ENCODE measurements at regions not wholly inside any gene's neighbourhood (a gene's known extent, or its start where the extent isn't known, plus 50 kb on each side); places are given as distances from the start of the nearest gene placed in this dataset.

DNA sequence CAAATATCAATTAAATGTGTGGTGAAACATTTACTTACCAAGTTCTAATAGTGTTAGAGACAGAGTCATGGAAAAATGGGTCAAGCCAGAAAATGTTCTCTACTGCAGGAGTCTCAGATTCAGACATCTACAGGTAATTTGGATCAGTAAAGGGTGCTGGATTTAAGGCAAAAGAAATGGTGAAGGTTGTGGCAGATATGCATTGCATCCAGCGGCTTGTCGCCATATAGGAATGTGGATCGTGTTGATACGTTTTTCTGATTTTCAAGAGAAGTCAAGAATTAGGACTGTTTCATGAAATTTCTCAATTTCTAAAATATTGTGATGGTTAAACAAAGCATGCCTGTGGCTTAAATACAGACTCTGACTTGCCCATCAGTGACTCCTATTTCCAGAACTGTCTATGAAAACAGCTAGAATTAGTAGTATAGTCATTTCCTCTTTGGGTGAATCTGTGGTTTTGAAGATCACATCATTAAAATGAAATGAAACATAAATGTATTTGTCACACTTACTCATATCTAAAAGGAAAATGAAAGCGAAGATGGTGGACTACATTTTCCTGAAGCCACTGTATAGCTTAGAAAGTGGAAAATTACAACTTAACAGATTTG, 110.1 kb upstream of the VEGFC start:
- no peak for DNase-seq

DNA sequence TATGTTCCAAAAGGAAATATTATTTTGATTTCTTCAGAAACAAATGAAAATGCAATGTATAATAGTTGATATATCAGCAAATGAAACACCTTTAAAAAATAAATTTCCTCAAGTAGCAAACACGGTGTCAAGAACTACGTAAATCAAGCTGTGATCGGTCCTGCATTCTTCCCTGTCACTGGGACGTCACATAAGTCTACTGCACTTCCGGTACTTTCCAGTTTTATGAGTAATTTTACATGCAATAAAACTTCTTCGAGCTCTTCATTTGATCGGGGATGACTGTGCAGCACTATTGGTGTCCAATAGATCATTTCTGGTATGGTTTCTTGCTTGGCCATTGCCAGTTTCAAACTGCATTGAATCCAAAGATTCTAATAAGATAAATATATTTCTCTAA, 114.0 kb upstream of the VEGFC start:
- DNase-seq, result no peak

DNA sequence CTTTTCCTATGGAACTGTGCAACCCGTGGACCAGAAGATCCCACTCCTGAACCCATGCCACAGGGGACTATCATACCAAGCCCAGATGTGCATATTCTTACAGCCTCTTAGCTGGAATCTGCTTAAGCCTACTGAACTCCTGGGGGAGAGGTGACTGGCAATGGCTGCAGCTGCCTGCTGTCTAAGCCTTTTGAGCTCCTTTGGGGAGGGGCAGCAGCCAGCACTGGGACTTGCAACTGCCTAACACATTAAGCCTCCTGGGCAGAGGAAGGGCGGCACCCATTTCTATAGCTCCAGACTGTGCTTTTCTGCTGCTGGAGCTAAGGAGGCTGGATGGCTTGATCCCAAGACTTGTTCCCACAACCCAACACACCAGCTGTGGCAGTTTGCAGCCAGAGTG, 117.9 kb upstream of the VEGFC start:
- DNase-seq, result no peak

DNA sequence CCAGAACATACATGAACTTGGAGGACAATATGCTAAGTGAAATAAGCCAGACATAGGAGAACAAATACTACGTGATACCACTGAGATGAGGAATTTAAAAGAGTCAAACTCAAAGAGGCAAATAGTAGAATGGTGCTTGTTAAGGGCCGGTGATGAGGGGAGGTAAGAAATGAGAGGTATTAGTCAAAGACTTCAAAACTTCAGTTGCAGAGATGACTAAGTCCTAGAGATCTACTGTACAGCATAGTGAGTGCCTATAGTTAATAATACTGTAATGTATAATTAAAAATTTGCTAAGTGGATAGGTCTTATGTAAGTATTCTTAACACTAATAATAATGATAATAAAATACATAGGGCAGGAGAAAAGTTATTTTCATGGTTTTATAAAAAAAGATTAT, 126.9 kb upstream of the VEGFC start:
- no peak for DNase-seq

DNA sequence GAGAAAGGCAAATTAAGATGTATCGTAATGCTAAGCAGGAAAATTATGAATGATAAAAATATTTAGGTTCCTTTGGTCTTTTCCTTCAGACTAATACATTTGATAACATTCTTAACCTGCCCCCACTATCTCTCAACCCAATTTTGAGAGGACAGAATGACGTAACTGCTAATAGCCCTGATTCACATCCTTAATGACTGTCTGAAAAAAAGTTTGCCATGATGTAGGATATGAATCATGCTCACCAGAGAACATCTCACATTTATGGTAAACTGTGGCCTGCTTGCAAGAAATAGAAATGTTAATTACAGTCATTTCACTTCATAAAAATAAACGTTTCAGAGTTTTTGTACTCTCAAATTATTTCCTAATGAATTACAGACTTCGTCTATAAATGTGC, 128.0 kb upstream of the VEGFC start:
- no peak for DNase-seq

DNA sequence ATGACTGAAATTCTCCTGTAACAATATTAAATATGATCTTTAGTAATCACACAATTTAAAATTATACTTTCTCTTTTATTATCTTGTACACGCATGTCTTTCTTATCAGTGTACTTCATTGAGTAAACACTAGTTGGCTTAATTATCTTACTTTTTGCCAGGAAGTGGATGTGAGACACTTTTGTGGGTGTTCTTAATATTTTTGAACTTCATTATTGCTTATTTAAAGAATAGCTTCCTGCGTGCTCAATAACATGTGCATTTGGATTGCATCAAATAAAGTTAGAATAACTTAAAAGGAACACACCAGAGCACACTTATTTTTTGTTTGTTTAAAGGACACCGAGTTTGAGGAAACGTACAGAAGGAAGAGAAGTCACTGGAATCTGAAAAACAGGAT, 128.5 kb upstream of the VEGFC start:
- DNase-seq, result no peak

DNA sequence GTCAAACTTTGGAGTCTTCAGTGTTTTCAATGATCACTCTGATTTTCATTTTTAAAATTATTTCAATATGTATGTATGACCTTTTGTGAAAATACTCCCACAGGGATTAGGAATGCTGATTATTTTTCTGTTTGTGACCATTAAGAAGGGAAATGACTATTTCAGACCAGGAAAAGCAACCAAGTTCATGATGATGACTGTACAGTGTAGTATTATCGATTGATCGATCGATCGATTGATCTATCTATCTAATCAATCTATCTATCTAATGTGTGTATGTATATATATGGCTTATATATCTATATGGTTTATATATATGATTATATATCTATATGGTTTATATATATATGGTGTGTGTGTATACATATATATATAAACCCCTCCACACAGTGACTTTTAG, 131.5 kb upstream of the VEGFC start:
- DNase-seq, result no peak

DNA sequence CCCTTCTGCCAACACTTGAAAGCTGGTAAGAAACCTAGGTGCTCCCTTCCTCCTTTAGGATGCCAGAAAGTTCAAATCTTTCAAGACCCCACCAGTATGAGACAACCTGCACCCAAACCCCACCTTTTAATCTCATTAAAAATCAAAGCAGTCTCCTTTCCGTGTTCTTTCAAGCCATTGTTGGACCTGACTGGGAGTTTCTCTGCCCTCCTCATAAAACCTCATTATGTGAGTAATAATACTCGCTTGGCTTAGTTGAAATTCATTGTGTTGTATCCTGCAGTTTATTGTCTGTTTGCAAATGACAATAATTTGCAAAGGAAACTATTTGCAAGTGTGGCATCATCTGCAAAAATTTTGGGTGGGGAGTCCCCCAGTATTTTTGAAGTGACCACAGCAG, 133.2 kb upstream of the VEGFC start:
- no peak for DNase-seq

DNA sequence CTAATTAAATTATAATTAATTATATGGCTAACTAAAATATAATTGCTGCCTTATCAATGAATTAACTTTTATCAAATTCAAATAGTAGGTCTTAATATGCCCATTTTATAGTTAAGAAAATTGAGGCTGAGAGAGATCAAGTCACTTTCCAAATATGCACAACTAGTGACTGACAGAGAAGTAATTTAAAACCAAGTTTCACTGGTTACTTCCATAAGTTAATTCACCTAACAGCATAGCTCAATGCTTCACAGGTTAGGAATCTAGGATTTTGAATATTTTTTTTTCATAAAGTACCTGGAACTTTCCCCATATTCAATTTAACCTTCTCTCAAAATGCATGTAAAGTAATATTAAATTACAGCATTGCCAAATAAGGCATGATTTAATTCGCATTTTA, 134.4 kb upstream of the VEGFC start:
- no peak for DNase-seq

DNA sequence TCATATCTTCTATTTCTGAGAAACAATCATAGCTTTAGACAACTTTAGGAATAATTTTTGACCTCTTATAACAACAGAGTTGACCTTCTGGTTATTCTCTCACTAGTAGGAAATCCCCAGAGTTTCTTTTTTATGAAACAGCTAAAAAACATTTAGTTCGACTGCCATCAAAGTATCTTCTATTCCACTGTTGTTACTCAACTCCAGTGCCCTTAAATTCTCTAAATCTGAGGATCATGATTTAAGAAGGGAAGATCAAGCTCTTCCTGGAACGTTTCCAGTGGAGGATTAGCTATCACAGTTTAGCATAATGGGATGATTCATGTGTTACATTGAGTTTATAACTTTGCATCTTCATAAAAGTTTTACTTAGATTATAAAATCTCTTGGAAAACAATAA, 134.9 kb upstream of the VEGFC start:
- no peak for DNase-seq

DNA sequence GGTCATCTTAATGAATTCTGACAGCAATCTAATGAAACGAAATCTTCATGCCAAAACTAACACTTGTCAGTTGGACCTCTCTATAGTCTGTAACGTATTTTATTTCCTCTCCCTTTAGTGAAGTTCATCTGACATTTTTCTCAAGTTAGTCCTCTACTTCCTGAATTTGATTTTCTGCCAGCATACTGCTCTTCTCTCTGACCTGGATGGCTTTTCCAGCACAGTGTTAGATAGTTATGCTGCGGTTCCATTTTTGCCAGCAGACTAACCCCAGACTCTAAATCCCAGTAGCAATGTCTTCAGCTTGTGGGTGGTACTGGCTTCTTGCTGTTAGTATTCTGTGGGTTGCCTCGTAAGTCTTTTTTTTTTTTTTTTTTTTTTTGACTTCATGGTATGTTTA, 146.7 kb upstream of the VEGFC start:
- DNase-seq, result no peak

DNA sequence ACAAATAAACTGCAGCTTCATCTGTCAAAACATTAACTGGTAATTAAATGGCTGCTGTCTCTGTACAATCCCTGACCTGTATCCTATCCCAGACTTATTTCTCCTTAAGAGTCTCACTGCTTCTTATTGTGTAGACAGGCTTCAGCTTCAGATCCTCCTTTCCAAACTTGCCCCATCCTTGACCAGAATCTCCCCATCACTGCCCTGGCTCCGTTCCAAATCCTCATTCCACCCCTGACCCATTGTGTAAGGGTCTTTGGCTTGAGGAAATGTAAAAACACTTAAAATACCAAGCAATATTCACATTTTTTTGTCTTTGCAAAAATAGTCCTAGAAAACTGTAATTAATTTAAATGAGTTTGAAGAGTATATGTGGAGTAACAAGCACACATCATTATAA, 152.6 kb upstream of the VEGFC start:
- no peak for DNase-seq

DNA sequence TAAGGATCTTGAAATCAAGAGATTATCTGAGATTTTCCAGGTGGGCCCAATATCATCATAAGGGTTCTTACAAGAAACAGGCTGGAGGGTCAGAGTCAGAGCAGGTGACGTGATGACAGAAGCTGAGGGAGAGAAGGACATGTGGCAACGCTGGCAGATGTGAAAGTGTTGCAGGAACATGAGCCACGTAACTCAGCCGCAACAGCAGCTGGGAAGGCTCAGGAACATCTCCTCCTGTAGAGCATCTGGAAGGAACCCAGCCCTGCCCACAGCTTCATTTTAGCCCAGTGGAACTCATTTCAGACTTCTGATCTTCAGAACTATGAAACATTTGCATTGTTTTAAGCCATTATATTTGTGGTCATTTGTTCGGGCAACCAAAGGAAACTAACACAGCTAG, 156.3 kb upstream of the VEGFC start:
- no peak for DNase-seq

DNA sequence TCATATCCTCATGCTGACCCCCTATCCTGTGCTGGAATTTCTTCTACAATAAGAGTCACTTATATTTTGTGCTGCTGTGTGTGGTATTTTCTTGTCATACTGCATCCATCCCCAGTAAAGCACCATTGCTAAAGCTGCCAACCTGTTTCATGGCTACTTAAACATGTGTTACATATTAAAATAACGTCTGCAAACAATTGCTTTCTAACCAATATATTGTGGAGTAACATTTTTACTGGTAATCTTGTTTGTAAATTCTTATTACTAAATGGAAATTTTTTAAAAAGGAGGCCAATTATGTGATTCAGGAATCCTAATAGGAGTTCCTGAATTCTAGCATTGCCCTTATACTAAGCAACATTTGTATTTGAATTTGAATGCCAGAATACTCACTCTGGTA, 160.3 kb upstream of the VEGFC start:
- DNase-seq, result no peak

DNA sequence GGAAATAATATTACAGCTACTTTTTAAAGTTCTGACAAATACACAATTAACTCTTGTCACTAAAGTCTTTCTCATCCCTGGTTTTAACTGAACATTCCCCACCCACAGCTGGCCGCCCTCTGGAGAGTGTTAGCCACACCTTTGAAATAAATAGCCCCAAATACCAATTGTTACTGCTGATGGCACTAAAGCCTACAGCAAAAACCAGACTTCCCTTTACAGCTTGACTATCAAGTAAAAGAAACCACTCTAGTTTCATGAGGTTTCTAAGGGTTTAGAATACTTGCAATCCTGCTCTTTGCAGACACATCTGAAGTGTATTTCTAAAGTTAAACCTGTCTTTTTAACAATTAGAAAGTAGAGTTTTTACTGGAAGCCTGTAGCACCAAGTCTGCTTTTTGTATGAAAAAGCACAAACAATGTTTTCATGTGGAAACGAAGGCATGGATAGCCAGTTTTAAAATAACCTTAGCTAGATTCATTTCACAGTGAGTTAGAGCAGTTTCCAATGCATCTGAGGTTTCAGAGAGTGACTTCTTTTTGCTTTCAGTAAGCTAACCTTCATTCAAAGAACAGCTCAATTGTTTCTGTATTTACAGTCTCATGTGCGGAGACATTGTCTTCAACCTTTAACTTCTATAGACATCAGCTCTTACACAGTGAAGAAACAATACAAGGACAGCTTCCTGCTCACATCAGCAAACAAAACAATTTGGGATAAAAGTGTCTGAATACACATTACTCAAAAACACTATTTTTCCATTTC, 164.8 kb upstream of the VEGFC start:
- DNase-seq, result no peak

DNA sequence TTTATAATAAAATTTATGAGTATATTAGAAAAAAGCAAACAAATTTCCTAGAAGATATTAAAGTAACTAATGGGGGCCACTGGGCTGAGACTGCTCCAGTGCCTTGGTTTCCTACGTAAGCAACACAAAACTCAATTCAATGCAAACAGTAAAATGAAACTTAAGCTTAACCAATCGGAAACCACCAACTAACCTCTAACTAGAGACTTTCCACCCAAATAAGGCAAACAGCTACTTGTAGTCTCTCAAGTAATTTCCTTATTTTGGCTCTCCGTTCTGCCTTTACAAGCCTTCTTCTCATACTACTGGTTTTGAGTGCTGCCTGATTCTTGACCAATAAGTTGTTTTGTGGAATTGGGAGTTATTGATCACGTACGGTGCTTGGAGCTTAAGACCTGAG, 167.3 kb upstream of the VEGFC start:
- DNase-seq, result no peak

DNA sequence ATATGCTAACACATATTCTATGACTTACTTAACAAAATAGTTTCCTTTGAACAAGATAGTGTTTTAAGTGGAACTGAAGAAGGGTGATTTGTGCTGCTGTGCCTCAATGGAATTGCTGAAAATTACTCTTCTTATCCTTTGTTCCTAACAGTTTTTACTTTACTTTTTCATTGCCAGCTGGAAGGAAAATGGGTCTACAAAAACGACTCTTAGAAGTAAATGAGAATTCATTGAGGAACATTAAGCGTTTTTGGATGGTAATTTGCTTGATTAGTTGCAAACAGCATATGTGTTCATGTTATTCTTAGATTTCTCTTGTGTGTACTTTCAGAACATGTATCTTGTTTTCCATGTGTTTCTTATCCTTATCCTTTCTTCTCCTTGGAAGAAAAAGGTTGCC, 170.4 kb upstream of the VEGFC start:
- DNase-seq, result peak; percentile 29

DNA sequence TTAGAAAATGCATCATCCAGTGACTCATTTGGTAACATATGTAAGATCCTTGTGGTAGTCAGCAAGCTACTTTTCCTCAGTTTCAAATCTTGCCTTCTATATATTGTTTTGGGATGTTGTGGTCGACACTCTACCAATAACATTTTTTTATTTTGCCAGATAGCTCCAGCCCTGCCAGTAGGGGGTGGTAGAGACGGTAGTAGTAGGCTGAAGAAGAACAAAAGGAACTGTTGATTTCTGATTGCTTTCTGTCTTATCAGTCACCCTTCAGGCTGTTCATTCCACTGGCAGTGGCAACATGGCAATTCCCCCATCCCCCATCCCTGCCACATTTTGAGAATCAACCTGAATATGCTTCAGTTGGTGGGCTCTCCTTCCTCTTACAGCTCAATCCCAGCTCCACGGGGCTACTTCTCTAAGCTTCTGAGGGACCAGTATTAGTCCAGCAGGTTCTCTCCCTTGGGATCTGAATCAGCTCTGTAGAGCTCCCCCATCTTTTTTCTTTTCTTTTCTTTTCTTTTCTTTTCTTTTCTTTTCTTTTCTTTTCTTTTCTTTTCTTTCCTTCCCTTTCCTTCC, 171.5 kb upstream of the VEGFC start:
- DNase-seq, result no peak

DNA sequence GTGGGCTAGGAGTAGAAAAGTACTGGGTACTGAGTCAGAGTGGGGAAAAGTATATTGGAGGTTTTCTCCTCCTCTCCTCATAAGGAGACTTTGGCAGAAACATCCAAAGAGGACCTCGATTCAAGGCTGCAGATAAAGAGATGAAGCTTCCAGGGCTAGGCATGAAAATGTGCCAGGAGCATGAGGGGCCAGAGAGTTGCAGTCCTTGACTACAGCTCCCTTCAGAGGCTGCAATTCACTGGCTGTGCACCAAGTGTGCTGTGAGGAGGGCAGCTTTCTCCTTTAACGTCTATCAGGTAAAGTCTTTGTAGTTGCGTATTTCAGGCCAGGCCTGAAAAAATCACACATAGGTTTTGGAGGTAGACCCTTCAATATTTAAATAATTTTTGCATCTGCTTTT, 174.9 kb upstream of the VEGFC start:
- DNase-seq, result no peak

DNA sequence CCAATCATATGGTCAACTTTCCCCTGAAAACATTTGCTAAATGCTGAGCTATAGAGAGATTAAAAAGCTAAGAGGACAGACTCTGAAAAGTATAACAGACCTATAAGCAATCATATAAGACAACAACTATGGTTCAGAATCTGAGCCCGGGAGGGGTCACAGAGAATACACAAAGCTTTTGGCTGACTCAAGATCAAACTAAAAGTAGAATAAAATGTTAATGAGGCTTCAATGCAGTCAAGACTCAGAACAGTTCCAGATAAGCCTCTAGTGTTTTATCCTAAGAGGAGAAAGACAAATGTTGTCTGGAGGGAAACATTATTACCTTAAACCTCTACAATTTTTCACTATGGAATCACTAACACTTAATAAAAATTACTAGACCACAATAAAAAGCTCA, 175.4 kb upstream of the VEGFC start:
- no peak for DNase-seq

DNA sequence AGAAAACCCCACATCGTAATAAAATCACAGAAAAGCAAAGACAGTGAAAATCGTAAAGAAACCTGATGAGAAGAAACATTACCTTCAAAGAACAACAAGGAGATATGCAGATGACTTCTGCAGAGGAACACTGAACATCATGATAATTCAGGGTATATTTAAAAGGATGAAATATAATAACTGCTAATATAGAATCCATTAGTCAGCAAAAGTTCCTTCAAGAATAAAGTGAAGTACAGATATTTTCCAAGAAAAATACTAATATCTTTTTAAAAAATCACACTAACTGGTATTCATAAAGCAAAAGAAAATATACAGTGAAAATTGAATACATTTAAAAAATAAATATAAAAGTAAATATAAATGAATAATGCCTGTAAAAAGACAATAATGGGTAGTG, 176.3 kb upstream of the VEGFC start:
- DNase-seq, result no peak

DNA sequence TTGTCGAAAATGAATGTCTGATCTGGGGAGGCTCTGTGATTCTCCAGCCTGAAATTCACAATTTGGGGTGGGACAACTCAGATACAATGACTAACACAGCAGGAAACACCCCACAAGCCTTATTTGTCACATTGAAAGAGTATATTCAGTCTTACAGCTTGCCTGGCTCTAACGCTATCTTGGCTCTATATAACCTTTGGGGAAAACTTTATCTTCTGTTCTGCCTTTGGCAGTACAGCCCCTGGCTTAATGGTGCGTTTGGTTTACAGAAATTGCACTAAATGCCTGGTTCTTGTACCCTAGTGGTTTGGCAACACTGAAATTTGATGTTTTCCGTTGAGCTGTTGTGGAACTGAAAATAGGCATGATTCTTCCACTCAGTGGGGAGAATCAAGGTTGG, 178.1 kb upstream of the VEGFC start:
- DNase-seq, result no peak

DNA sequence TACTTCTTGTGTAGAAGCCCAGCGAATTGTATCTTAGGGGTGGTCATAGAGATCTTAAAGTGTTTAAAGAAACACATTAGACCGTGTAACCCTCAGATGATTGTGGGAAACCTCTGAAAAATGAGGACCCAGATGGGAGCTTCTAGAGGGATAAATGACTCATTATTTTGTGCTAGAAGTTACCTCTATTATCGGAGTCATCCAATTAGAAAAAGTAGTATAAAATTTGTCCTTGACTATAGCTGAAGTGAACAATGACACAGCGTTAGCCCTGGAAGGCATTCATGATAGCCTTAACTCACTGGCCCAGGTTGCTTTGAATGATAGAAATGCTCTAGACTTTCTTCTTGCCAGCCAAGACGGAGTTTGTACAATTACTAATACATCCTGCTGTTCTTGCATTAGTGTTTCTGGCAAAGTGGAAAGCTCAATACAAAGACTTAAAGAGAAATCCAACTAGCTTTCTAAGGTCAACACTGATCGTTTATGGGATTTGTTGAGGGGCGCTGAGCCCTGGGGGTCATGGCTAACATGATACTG, 178.9 kb upstream of the VEGFC start:
- DNase-seq, result no peak

DNA sequence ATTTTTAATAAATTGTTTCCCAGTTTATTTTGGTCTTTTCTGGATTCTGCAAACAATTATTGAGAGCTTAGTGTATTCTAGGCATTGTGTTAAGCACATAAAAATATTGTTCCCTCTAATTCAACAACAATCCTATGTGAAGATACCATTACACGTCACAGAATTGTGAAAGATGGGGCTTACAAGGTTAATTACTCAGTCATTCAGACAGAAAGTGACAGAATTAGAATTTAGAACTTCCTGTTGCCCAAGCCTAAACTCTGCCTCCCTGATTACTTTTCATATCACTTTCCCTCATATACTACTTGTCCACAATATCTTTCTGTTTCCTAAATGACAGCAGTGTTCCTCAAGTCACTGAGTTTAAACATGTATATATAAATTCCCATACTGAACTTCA, 186.7 kb upstream of the VEGFC start:
- DNase-seq, result no peak

Data from muscle of arm (tissue), 1 donor.